ENCODE measurements at regions not wholly inside any gene's neighbourhood (a gene's known extent, or its start where the extent isn't known, plus 50 kb on each side); places are given as distances from the start of the nearest gene placed in this dataset. TPM values are rescaled to one million over a fixed set of nuclear protein-coding genes. Genes with fewer than 3 reads are reported as not detected.

GRCh38 chr13:60627071-60627686, 230.2 kb downstream of the TDRD3 start:
- WGBS, 2 donors = 45 to 46% methylated on average over 8 of the region's 8 CpGs
- no peak overlapping the region for H3K4me3 ChIP-seq
- DNase-seq = peak in 3 of 4 donors; percentile 13 to 16 (median 16)
- no peak for TF ChIP-seq POLR2A (IDR thresholded peaks at IDR 0.05)
- TF ChIP-seq CTCF (IDR thresholded peaks at IDR 0.05) = peak in 6 of 7 experiments; percentile 24 to 44 (median 38)
- no peaks in the 10 kb centered on the region for H3K36me3 ChIP-seq (replicated peaks in 1 of 2; ENCODE audit: insufficient read depth in 1 of 2, low read depth in 2 of 2)
- no peaks in the 10 kb centered on the region for H3K27me3 ChIP-seq
- H3K27ac ChIP-seq = no peak overlapping the region
- no peak for ATAC-seq
- intact Hi-C loops (cut with DNase I) = no loop called here
- no peaks in the 10 kb centered on the region for H3K4me1 ChIP-seq
- no peaks in the 10 kb centered on the region for H3K9me3 ChIP-seq

Small RNAs in the stretch of these regions (microRNA-seq; reads per million reads assigned to microRNA genes)
- gene MIR3169 (ENCODE audit: borderline number of aligned reads in 2 of 2, borderline replicate concordance in 2 of 2) = 0 reads per million in 2 donors

Small RNAs in the stretch of these regions (small RNA-seq; reads per million reads assigned to genes)
- gene MIR3169 (not detected), gene RNY3P5 (not detected)

All from body of pancreas (tissue), 4 donors.